K562 (cell line): ENCODE measurements at regions not wholly inside any gene's neighbourhood (a gene's known extent, or its start where the extent isn't known, plus 50 kb on each side); places are given as distances from the start of the nearest gene placed in this dataset.

ENCODE experiments used
- ATAC-seq: fragments of 200-7000 bp; cut with Tn5 transposase; 3 replicates; pipeline ENCODE4 v1.9.1; 2020; ENCODE audit warnings: moderate library complexity
- BruUV-seq: library from RNA; stranded (reverse); fragments of 400-500 nt; replicated peaks from 2 replicates; lab custom pipeline; 2021; lab: Mats Ljungman, UMichigan
- CTCF ChIA-PET: fragments of 300-600 bp; formaldehyde crosslinking; extraction: SDS; loops from one replicate; lab custom pipeline; 2021; ENCODE audit warnings: low intra/inter-chr PET ratio; lab: Yijun Ruan, JAX
- POLR2A ChIA-PET: fragments of 300-600, 350-650 bp; sonication (Branson Sonifier 250); formaldehyde crosslinking; extraction: SDS; loops from one replicate; lab custom pipeline; 2021; ENCODE audit warnings: antibody characterized with exemption, inconsistent platforms; lab: Yijun Ruan, JAX
- DNase-seq, 4 experiments: peaks; one replicate each; pipeline versions ENCODE4 v3.0.0 to v3.0.0-alpha.2; 2011 to 2018; ENCODE audit warnings: low spot score in 3 of 4, mixed read lengths in 3 of 4; ENCODE audit errors: extremely low read depth in 1 of 4
- FAIRE-seq: peaks from 2 replicates; lab custom pipeline; 2011; peaks lifted over from hg19 to GRCh38; lab: Jason Lieb, UNC
- H2AFZ ChIP-seq: 2 replicates; pipeline ENCODE4 v1.6.0; 2011; ENCODE audit warnings: low read depth, low read length, control low read depth, inconsistent platforms
- H3K27ac ChIP-seq: fragments of 200-600 bp; 3 replicates; pipeline ENCODE4 v1.8.0; 2011; ENCODE audit warnings: low read depth, mild to moderate bottlenecking, control low read depth, inconsistent platforms, low read length, moderate library complexity, mixed read lengths; ENCODE audit errors: extremely low read depth
- H3K27me3 ChIP-seq, 2 experiments: fragments of 300-600 bp in 1 of 2; 2 replicates in 1 of 2; 3 replicates in 1 of 2; pipeline versions ENCODE4 v1.6.0 to v1.8.0; 2011; ENCODE audit warnings: inconsistent platforms in 2 of 2, low read length in 2 of 2, mild to moderate bottlenecking in 1 of 2, mixed read lengths in 1 of 2, moderate library complexity in 1 of 2; ENCODE audit not compliant: control insufficient read depth in 2 of 2, insufficient read depth in 2 of 2
- H3K36me3 ChIP-seq: fragments of 300-600 bp; 3 replicates; pipeline ENCODE4 v1.8.0; 2011; ENCODE audit warnings: mild to moderate bottlenecking, low read length, inconsistent platforms; ENCODE audit not compliant: control insufficient read depth, insufficient read depth
- H3K4me1 ChIP-seq, 2 experiments: fragments of 200-600 bp in 1 of 2; replicated peaks in 1 of 2; 2 replicates in 1 of 2; 3 replicates in 1 of 2; pipeline versions ENCODE4 v1.5.1 to v1.8.0; 2011; ENCODE audit warnings: inconsistent platforms in 2 of 2, low read length in 2 of 2, mild to moderate bottlenecking in 1 of 2, mixed read lengths in 1 of 2, moderate library complexity in 1 of 2; ENCODE audit not compliant: control insufficient read depth in 2 of 2, insufficient read depth in 2 of 2
- H3K4me2 ChIP-seq: 2 replicates; pipeline ENCODE4 v1.6.1; 2011; ENCODE audit warnings: low read length, control low read depth, inconsistent platforms, mixed read lengths; ENCODE audit not compliant: insufficient read depth
- H3K4me3 ChIP-seq: fragments of 200-600 bp; sonication (generic), shearing (Covaris generic); 2 replicates; pipeline ENCODE4 v1.5.1; 2016; ENCODE audit warnings: control low read depth, inconsistent platforms
- H3K79me2 ChIP-seq: fragments of 200-600 bp; 3 replicates; pipeline ENCODE4 v1.8.0; 2011; ENCODE audit warnings: low read length, inconsistent platforms; ENCODE audit not compliant: control insufficient read depth, insufficient read depth
- H3K9ac ChIP-seq, 2 experiments: 2 replicates each; pipeline versions ENCODE4 v1.6.0 to v1.6.1; 2011; ENCODE audit warnings: low read depth in 2 of 2, low read length in 2 of 2, control low read depth in 1 of 2, inconsistent platforms in 1 of 2, mild to moderate bottlenecking in 1 of 2, mixed read lengths in 1 of 2; ENCODE audit not compliant: insufficient read depth in 1 of 2
- H3K9me1 ChIP-seq: one replicate; pipeline ENCODE4 v1.6.0; 2011; ENCODE audit warnings: inconsistent platforms, mild to moderate bottlenecking, low read length, moderate library complexity; ENCODE audit not compliant: control insufficient read depth, insufficient read depth
- H3K9me3 ChIP-seq: replicated peaks from 2 replicates; pipeline ENCODE4 v1.5.1; 2011; ENCODE audit warnings: low read depth, low read length, inconsistent platforms; ENCODE audit not compliant: control insufficient read depth, insufficient read depth
- H4K20me1 ChIP-seq: replicated peaks from 2 replicates; pipeline ENCODE4 v1.6.1; 2011; ENCODE audit warnings: low read length, inconsistent platforms, mixed read lengths; ENCODE audit not compliant: control insufficient read depth, insufficient read depth
- CHD1 ChIP-seq: fragments of 200-600 bp; sonication (generic); IDR thresholded peaks from one replicate; pipeline ENCODE4 v1.6.1; 2012; ENCODE audit warnings: mild to moderate bottlenecking, moderate library complexity, low read length, inconsistent platforms
- E2F5 ChIP-seq: sonication (generic); formaldehyde crosslinking; IDR thresholded peaks from 2 replicates; pipeline ENCODE4 v1.8.0; 2022; ENCODE audit warnings: mild to moderate bottlenecking, missing genetic modification reagents
- E2F8 ChIP-seq: fragments of 450-650 bp; IDR thresholded peaks from 2 replicates; pipeline ENCODE4 v1.7.1; 2018; ENCODE audit warnings: mild to moderate bottlenecking, low read depth; ENCODE audit not compliant: partially characterized antibody
- HIVEP1 ChIP-seq: fragments of 250-450 bp; sonication (Bioruptor Pico); IDR thresholded peaks from 2 replicates; pipeline ENCODE4 v1.4.0; 2020; ENCODE audit warnings: mild to moderate bottlenecking
- SOX6 ChIP-seq: fragments of 450-650 bp; IDR thresholded peaks from 2 replicates; pipeline ENCODE4 v1.6.1; 2014; ENCODE audit warnings: mild to moderate bottlenecking
- STAT5A ChIP-seq: IDR thresholded peaks from 2 replicates; pipeline ENCODE4 v1.6.1; 2012; ENCODE audit warnings: low read length, inconsistent platforms, borderline replicate concordance
- ZNF347 ChIP-seq: fragments of 450-650 bp; formaldehyde crosslinking; IDR thresholded peaks from 2 replicates; pipeline ENCODE4 v1.4.0; 2020; ENCODE audit warnings: low read depth, mild to moderate bottlenecking, moderate library complexity
- ZNF512 ChIP-seq: IDR thresholded peaks from 2 replicates; pipeline ENCODE4 v1.6.1; 2016; ENCODE audit warnings: missing genetic modification characterization, missing compliant biosample characterization
- WGBS: fragments of 100-300 bp; shearing (Covaris generic); methylation state at CpG from one replicate; pipeline ENCODE4 v1.1.6; 2016; ENCODE audit warnings: low coverage, mixed read lengths; ENCODE audit not compliant: insufficient coverage; ENCODE audit errors: missing lambda C conversion rate; 5-methylcytosine and 5-hydroxymethylcytosine counted together
- in situ Hi-C: fragments of 300-500 bp; cut with MboI; formaldehyde crosslinking; loops from 4 replicates; pipeline ENCODE4 v1.15.0; 2018; ENCODE audit warnings: inconsistent platforms, mixed read lengths
- intact Hi-C: fragments of 100-400 bp; cut with micrococcal nuclease; formaldehyde crosslinking; loops from 2 replicates; pipeline ENCODE4 v1.14.2; 2022

- Histone ChIP-seq H3K27me3 (no peaks in the 10 kb centered on the region), H3K27ac (no peak overlapping the region), H3K4me1 (no peaks in the 10 kb centered on the region), H3K79me2 (no peaks in the 10 kb centered on the region), H3K9me1 (no peaks in the 10 kb centered on the region), H3K4me3 (no peak overlapping the region), H2AFZ (no peak overlapping the region), H4K20me1 (no peaks in the 10 kb centered on the region), H3K36me3 (no peaks in the 10 kb centered on the region), H3K4me2 (no peak overlapping the region), H3K9ac (no peak overlapping the region), H3K9me3 (no peaks in the 10 kb centered on the region)
- no peak for ATAC-seq
- DNase-seq = no peak
- TF ChIP-seq CHD1 = no peak
- no peak for TF ChIP-seq E2F8
- TF ChIP-seq HIVEP1 (CRISPR knock-in tag) = no peak
- no peak for TF ChIP-seq ZNF512
- no peak for TF ChIP-seq E2F5 (CRISPR knock-in tag)
- no peak for TF ChIP-seq ZNF347 (CRISPR knock-in tag)
- TF ChIP-seq SOX6 = no peak
- TF ChIP-seq STAT5A = no peak
- ChIA-PET POLR2A (no interaction called here), CTCF (no interaction called here)
- intact Hi-C loops = no loop called here
- WGBS = 0% methylated on average over 2 of the region's 3 CpGs
- in situ Hi-C loops = no loop called here
- BruUV-seq = no TSS peak
- no peak for FAIRE-seq
Observed at GRCh38 chr5:166810721-166811120, 1480.7 kb upstream of the WWC1 start.
